ENCODE measurements at regions not wholly inside any gene's neighbourhood (a gene's known extent, or its start where the extent isn't known, plus 50 kb on each side); places are given as distances from the start of the nearest gene placed in this dataset.

- no peak for DNase-seq (ENCODE audit: low read depth in 1 of 2, low spot score in 2 of 2)
- Histone ChIP-seq H3K9ac (replicated peaks in 1 of 4; ENCODE audit: extremely low read depth in 1 of 4, low read depth in 3 of 4, low read length in 3 of 4) (no peak overlapping the region), H3K4ac (replicated peaks; ENCODE audit: insufficient read length, low read depth, low read length) (no peak overlapping the region), H2BK20ac (ENCODE audit: low read length) (no peak overlapping the region), H3K14ac (ENCODE audit: insufficient read length) (no peak overlapping the region), H2AFZ (ENCODE audit: low read length) (no peak overlapping the region), H2AK5ac (ENCODE audit: low read depth, low read length) (no peak overlapping the region), H3K27me3 (replicated peaks in 1 of 4; ENCODE audit: control insufficient read depth in 3 of 4, extremely low read depth in 1 of 4, insufficient read depth in 3 of 4, low read length in 3 of 4) (no peaks in the 10 kb centered on the region), H3K79me2 (ENCODE audit: control insufficient read depth in 1 of 2, insufficient read depth in 2 of 2, low read length in 2 of 2) (no peaks in the 10 kb centered on the region), H3K23ac (ENCODE audit: insufficient read length) (no peak overlapping the region), H3K4me2 (ENCODE audit: insufficient read depth in 1 of 2, low read depth in 2 of 2, low read length in 2 of 2) (no peak overlapping the region), H3K79me1 (ENCODE audit: low read depth, low read length) (no peaks in the 10 kb centered on the region), H4K91ac (replicated peaks; ENCODE audit: insufficient read length, low read length) (no peak overlapping the region), H3K4me3 (ENCODE audit: extremely low read depth in 1 of 4, insufficient read depth in 2 of 4, low read depth in 3 of 4, low read length in 4 of 4) (no peak overlapping the region), H3K4me1 (replicated peaks in 1 of 4; ENCODE audit: control insufficient read depth in 3 of 4, insufficient read depth in 4 of 4, low read length in 3 of 4) (no peaks in the 10 kb centered on the region), H3K56ac (replicated peaks; ENCODE audit: insufficient read length, low read depth, low read length) (no peak overlapping the region), H2BK5ac (ENCODE audit: low read depth, low read length) (no peak overlapping the region), H2BK15ac (ENCODE audit: low read length) (no peak overlapping the region), H4K8ac (ENCODE audit: extremely low read depth, insufficient read depth, low read length) (no peak overlapping the region), H4K5ac (ENCODE audit: insufficient read length, low read depth, low read length) (no peak overlapping the region), H3K27ac (ENCODE audit: low read depth, low read length) (no peak overlapping the region), H3K36me3 (ENCODE audit: control insufficient read depth in 2 of 4, insufficient read depth in 4 of 4, low read length in 3 of 4) (no peaks in the 10 kb centered on the region), H2BK120ac (replicated peaks; ENCODE audit: low read depth, low read length) (no peak overlapping the region), H3K18ac (ENCODE audit: extremely low read depth, low read length) (no peak overlapping the region), H3K23me2 (ENCODE audit: low read depth, low read length) (no peaks in the 10 kb centered on the region), H4K20me1 (replicated peaks in 1 of 2; ENCODE audit: control insufficient read depth in 1 of 2, insufficient read depth in 2 of 2, low read length in 2 of 2) (no peaks in the 10 kb centered on the region), H3K9me3 (ENCODE audit: insufficient read depth in 2 of 2, low read depth in 1 of 2, low read length in 1 of 2) (no peaks in the 10 kb centered on the region), H2BK12ac (ENCODE audit: low read depth, low read length) (no peak overlapping the region)
- TF ChIP-seq CHD2 (IDR thresholded peaks at IDR 0.05; ENCODE audit: low read length): no peak
- TF ChIP-seq BRCA1 (IDR thresholded peaks at IDR 0.05; ENCODE audit: low read depth, low read length): no peak
- TF ChIP-seq JUND (IDR thresholded peaks at IDR 0.05; ENCODE audit: low read length): no peak
- TF ChIP-seq HDAC2 (IDR thresholded peaks at IDR 0.05; ENCODE audit: borderline replicate concordance in 1 of 2, low read depth in 2 of 2, low read length in 2 of 2): no peak
- TF ChIP-seq CREB1 (IDR thresholded peaks at IDR 0.05): no peak
- 31% methylated on average over 2 of the region's 2 CpGs; no CpG with 5 or more reads in 1 of the 2 experiments for WGBS, 2 experiments (ENCODE audit: extremely low coverage in 1 of 2, insufficient coverage in 1 of 2, insufficient read length in 1 of 2, insufficient replicate concordance in 2 of 2, low coverage in 1 of 2, low lambda C conversion rate in 2 of 2, missing lambda C conversion rate in 1 of 2)
- ChIA-PET CTCF (ENCODE audit: partially characterized antibody) (no interaction called here), POLR2A (ENCODE audit: partially characterized antibody) (no interaction called here)
- FAIRE-seq: no peak
These were observed 348.3 kb upstream of the CDH6 start for GRCh38 chr5:30845194-30845593.

All from H1 (cell line).